Nephron progenitor cell (in vitro differentiated cells): ENCODE measurements at regions not wholly inside any gene's neighbourhood (a gene's known extent, or its start where the extent isn't known, plus 50 kb on each side); places are given as distances from the start of the nearest gene placed in this dataset.
"Not testable (repeated sequence)": the region's sequence is repeated elsewhere in the genome, so short reads cannot be mapped to it uniquely, and the experiment has no call there.

ENCODE experiments used
- DNase-seq: peaks from one replicate; pipeline ENCODE4 v3.0.0; 2021
- H3K27ac Mint-ChIP-seq: 2 replicates; pipeline ENCODE4 v1.8.0; 2021; ENCODE audit warnings: mild to moderate bottlenecking, moderate library complexity, mixed read lengths
- H3K27me3 Mint-ChIP-seq: 2 replicates; pipeline ENCODE4 v1.8.0; 2021; ENCODE audit warnings: mild to moderate bottlenecking, low read depth, mixed read lengths; ENCODE audit not compliant: poor library complexity
- H3K36me3 Mint-ChIP-seq: 2 replicates; pipeline ENCODE4 v1.8.0; 2021; ENCODE audit warnings: low read depth, mixed read lengths
- H3K4me1 Mint-ChIP-seq: 2 replicates; pipeline ENCODE4 v1.8.0; 2021; ENCODE audit warnings: mixed read lengths
- H3K4me3 Mint-ChIP-seq: 2 replicates; pipeline ENCODE4 v1.8.0; 2021; ENCODE audit warnings: mild to moderate bottlenecking, moderate library complexity, mixed read lengths
- H3K9me3 Mint-ChIP-seq: 2 replicates; pipeline ENCODE4 v1.8.0; 2021; ENCODE audit warnings: mild to moderate bottlenecking, moderate library complexity, mixed read lengths
- TF ChIP-seq, protein P1 (sequence below): fragments of 200-600 bp; sonication (generic); IDR thresholded peaks from 2 replicates; pipeline ENCODE4 v1.5.0; 2021; ENCODE audit warnings: antibody characterized with exemption

DNA sequence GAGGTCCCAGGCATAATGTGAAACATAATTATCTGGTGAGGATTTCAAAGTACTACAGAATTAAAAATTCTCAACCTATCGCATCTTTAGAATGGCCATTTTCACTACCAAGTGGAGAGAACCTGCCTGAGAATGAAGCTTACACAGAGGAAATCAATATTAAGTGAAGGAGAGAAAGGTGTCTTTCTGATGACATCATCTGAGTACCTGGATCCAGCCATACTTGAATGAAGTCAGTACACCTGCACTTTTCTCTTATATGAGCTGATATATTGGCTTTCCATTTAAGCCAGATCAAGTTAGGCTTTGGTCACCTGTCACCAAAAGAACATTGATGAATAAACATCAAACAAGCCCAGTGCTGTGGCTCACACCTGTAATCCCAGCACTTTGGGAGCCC, 118.9 kb upstream of the MED14 start:
- no peak overlapping the region for H3K27ac Mint-ChIP-seq
- H3K4me3 Mint-ChIP-seq = no peak overlapping the region
- peaks cover 21% of the 10 kb centered on the region for H3K9me3 Mint-ChIP-seq
- no peaks in the 10 kb centered on the region for H3K36me3 Mint-ChIP-seq
- no peaks in the 10 kb centered on the region for H3K27me3 Mint-ChIP-seq
- H3K4me1 Mint-ChIP-seq = peaks cover 6% of the 10 kb centered on the region
- no peak for DNase-seq
- TF ChIP-seq, protein P1, sequence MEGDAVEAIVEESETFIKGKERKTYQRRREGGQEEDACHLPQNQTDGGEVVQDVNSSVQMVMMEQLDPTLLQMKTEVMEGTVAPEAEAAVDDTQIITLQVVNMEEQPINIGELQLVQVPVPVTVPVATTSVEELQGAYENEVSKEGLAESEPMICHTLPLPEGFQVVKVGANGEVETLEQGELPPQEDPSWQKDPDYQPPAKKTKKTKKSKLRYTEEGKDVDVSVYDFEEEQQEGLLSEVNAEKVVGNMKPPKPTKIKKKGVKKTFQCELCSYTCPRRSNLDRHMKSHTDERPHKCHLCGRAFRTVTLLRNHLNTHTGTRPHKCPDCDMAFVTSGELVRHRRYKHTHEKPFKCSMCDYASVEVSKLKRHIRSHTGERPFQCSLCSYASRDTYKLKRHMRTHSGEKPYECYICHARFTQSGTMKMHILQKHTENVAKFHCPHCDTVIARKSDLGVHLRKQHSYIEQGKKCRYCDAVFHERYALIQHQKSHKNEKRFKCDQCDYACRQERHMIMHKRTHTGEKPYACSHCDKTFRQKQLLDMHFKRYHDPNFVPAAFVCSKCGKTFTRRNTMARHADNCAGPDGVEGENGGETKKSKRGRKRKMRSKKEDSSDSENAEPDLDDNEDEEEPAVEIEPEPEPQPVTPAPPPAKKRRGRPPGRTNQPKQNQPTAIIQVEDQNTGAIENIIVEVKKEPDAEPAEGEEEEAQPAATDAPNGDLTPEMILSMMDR = no peak

DNA sequence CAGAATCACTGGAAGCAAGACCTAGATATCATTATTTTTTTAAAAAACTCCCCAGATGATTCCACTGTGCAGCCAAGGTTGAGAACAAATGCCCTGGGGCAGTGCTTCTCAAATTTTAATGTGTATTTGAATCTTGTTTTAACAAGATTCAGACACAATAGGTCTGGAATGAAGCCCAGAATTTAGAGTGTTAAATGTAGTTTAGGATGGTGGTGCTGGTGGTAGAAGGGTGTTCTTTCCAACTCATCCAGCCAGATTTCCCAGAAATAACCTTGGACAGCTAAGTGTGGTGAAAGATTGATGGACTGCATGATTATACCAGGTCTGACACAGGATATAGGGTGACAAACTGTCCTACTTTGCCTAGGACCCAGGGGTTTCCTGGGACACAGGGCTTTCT, 120.1 kb upstream of the MED14 start:
- H3K4me1 Mint-ChIP-seq = peaks cover 6% of the 10 kb centered on the region
- H3K9me3 Mint-ChIP-seq = peaks cover 33% of the 10 kb centered on the region
- no peak overlapping the region for H3K4me3 Mint-ChIP-seq
- H3K27ac Mint-ChIP-seq = no peak overlapping the region
- no peaks in the 10 kb centered on the region for H3K36me3 Mint-ChIP-seq
- no peaks in the 10 kb centered on the region for H3K27me3 Mint-ChIP-seq
- TF ChIP-seq, protein P1 = no peak
- DNase-seq = no peak

DNA sequence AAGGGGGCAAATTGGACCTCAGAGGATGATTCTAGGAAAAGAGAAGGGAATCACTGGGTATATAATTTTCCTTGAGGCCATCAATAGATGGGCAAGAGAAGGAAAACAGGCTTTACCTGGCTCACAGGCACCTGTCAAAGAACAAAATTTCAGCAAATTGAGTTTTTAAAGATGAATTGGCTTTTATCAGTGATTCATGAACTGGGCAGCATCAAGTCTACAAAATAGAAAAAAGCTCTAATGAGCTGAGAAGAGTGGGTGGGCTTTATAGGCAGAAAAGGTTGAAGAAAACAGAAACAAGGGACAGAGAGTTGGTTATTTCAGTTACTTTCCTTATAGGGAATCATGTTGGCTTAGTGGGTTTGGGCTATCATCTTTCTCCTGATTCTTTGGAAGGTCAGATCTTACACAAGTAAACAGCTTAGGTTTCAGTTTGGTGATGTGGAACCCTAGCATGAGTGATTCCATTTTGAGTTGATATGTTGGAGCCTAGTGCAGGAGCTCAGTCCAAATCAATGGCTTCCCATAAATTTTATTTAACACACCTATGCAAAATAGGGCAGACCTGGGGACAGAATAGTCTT, 120.7 kb upstream of the MED14 start:
- H3K9me3 Mint-ChIP-seq = peaks cover 34% of the 10 kb centered on the region
- H3K4me1 Mint-ChIP-seq = peaks cover 6% of the 10 kb centered on the region
- no peak overlapping the region for H3K27ac Mint-ChIP-seq
- H3K27me3 Mint-ChIP-seq = no peaks in the 10 kb centered on the region
- no peak overlapping the region for H3K4me3 Mint-ChIP-seq
- DNase-seq = no peak
- TF ChIP-seq, protein P1 = no peak
- no peaks in the 10 kb centered on the region for H3K36me3 Mint-ChIP-seq

DNA sequence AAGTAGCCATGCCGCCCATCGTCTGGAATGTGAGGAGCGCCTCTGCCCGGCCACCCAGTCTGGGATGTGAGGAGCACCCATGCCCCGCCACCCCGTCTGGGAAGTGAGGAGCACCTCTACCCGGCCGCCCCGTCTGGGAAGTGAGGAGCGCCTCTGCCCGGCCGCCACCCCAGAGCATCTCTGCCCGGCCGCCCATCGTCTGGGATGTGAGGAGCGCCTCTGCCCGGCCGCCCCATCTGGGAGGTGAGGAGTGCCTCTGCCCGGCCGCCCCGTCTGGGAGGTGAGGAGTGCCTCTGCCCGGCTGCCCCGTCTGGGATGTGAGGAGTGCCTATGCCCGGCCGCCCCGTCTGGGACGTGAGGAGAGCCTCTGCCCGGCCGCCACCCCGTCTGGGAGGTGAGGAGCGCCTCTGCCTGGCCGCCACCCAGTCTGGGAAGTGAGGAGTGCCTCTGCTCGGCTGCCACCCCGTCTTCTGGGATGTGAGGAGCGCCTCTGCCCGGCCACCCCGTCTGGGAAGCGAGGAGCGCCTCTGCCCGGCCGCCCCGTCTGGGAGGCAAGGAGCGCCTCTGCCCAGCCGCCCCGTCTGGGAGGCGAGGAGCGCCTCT, 126.7 kb upstream of the MED14 start:
- not testable (repeated sequence) for H3K4me1 Mint-ChIP-seq, H3K27me3 Mint-ChIP-seq, H3K4me3 Mint-ChIP-seq, DNase-seq, H3K36me3 Mint-ChIP-seq, H3K27ac Mint-ChIP-seq
- H3K9me3 Mint-ChIP-seq = peaks cover 61% of the 10 kb centered on the region

DNA sequence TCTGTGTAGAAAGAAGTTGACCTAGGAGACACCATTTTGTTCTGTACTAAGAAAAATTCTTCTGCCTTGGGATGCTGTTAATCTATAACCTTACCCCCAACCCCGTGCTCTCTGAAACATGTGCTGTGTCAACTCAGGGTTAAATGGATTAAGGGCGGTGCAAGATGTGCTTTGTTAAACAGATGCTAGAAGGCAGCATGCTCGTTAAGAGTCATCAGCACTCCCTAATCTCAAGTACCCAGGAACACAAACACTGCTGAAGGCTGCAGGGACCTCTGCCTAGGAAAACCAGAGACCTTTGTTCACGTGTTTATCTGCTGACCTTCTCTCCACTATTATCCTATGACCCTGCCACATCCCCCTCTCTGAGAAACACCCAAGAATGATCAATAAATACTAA, 127.9 kb upstream of the MED14 start:
- DNase-seq, H3K36me3 Mint-ChIP-seq: not testable (repeated sequence)
- peaks cover 72% of the 10 kb centered on the region for H3K9me3 Mint-ChIP-seq

DNA sequence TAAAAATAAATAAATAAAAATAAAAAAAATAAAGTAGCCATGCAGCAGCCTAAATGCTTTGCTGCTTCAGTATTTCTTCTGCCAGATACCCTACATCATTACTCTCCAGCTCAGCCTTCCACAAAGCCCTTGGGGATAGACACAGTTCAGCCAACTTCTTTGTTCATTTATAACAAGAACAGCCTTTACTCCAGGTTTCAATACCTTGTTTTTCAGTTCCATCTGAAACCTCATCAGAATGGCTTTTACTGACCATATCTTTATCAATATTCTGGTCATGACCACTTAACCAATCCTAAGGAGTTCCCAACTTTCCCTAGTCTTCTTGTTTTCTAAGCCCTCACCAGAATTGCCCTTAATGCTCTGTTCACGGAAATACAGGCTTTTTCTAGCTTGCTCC, 128.3 kb upstream of the MED14 start:
- no peak for DNase-seq
- Mint-ChIP-seq H3K27me3 (no peaks in the 10 kb centered on the region), H3K4me3 (no peak overlapping the region), H3K27ac (no peak overlapping the region), H3K9me3 (peaks cover 70% of the 10 kb centered on the region), H3K4me1 (peaks cover 4% of the 10 kb centered on the region), H3K36me3 (no peaks in the 10 kb centered on the region)
- TF ChIP-seq, protein P1 = no peak

More for the DNA sequence above, 127.9 kb upstream of the MED14 start:
- H3K4me3 Mint-ChIP-seq, H3K27ac Mint-ChIP-seq, H3K4me1 Mint-ChIP-seq, H3K27me3 Mint-ChIP-seq: not testable (repeated sequence)

DNA sequence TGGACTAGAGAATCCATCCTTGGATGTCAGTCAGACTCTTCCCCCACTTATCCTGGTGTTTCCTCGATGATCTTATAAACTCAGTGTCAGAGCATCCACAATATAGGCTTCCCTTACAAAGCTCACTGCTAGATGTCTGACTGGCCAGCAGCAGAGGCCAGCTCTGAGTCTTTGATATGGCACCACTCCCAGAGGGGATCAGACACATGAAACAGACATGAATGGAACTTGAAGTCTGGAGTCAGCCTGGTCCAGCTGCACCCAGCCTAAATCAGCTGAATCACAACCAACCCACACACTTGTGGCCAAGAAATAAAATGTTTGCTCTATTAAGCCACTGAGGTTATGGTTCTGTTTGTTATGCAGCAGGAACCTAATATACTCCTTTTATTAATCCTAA, 129.6 kb upstream of the MED14 start:
- Mint-ChIP-seq H3K27ac (no peak overlapping the region), H3K36me3 (no peaks in the 10 kb centered on the region), H3K27me3 (no peaks in the 10 kb centered on the region), H3K4me3 (no peak overlapping the region), H3K9me3 (peaks cover 67% of the 10 kb centered on the region), H3K4me1 (peaks cover 4% of the 10 kb centered on the region)
- TF ChIP-seq, protein P1 = no peak
- no peak for DNase-seq
